ENCODE measurements at regions not wholly inside any gene's neighbourhood (a gene's known extent, or its start where the extent isn't known, plus 50 kb on each side); places are given as distances from the start of the nearest gene placed in this dataset.

DNA sequence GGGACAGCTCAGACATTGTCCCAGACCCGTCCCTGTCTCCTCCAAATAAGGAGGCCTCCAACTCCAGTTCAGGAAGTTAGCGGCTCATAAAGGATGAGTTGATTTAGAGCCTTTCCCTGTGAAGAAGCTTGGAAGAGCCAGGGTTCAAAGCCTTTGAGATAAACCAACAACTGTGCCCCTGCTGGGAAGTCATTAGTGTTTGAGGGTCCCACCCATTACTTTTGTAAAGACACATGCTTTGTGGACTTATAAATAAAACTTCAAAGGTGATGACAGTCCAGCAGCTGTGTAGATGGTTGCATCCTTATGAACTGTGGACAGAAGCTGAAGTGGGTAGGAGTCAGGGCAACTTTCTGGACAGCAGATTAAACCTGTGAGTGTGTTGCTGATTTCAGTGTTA, 86.0 kb upstream of the PGRMC2 start:
- ChIA-PET POLR2A (interaction anchor here (0.7 kb wide), 1 partner anchor 130 kb away, joined by 4 read pairs; no protein-coding TSS in a partner anchor), CTCF (ENCODE audit: unreplicated experiment) (no interaction called here)
- Histone ChIP-seq H3K9me2 (ENCODE audit: insufficient read depth, low read length) (no peaks in the 10 kb centered on the region), H3K9me3 (ENCODE audit: low read length) (no peaks in the 10 kb centered on the region), H4K20me1 (ENCODE audit: insufficient read depth, low read length) (no peaks in the 10 kb centered on the region), H3K27ac (ENCODE audit: low read depth, low read length, poor library complexity, severe bottlenecking) (no peak overlapping the region), H3K4me1 (ENCODE audit: insufficient read depth, low read length, poor library complexity, severe bottlenecking) (no peaks in the 10 kb centered on the region), H2AFZ (ENCODE audit: low read length) (no peak overlapping the region), H3K4me2 (ENCODE audit: low read length) (no peak overlapping the region), H3K79me2 (ENCODE audit: insufficient read depth, low read depth, low read length) (no peaks in the 10 kb centered on the region), H3K4me3 (ENCODE audit: low read depth, low read length, poor library complexity, severe bottlenecking) (no peak overlapping the region), H3K36me3 (ENCODE audit: insufficient read depth, low read length) (no peaks in the 10 kb centered on the region)
- TF ChIP-seq, protein P1, sequence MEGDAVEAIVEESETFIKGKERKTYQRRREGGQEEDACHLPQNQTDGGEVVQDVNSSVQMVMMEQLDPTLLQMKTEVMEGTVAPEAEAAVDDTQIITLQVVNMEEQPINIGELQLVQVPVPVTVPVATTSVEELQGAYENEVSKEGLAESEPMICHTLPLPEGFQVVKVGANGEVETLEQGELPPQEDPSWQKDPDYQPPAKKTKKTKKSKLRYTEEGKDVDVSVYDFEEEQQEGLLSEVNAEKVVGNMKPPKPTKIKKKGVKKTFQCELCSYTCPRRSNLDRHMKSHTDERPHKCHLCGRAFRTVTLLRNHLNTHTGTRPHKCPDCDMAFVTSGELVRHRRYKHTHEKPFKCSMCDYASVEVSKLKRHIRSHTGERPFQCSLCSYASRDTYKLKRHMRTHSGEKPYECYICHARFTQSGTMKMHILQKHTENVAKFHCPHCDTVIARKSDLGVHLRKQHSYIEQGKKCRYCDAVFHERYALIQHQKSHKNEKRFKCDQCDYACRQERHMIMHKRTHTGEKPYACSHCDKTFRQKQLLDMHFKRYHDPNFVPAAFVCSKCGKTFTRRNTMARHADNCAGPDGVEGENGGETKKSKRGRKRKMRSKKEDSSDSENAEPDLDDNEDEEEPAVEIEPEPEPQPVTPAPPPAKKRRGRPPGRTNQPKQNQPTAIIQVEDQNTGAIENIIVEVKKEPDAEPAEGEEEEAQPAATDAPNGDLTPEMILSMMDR (conservative IDR thresholded peaks at IDR 0.05; ENCODE audit: low read length): no peak
- TF ChIP-seq EZH2phosphoT487 (IDR thresholded peaks at IDR 0.05; ENCODE audit: borderline replicate concordance, low read depth, low read length): no peak
- intact Hi-C loops (cut with micrococcal nuclease; ENCODE audit: unreplicated experiment): no loop called here
- no peak for DNase-seq (ENCODE audit: low spot score)
- BruUV-seq (replicated peaks): no TSS peak

DNA sequence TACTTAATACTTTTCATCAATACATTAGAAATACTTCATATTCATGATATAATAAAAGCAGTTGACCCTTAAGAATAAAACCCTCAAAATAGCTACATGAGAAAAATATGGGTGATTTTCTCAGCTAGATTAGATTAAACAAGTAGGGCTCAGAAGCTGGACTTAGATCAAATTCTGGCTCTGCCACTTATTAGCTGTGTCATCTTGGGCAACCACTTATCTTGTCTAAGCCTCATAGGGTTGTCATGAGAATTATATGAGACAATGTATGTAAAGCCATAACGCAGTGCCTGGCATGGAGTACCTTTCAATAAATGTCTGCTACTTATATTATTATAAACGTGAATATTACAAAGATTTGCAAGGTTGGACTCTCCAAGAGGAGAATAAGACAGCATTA, 84.3 kb upstream of the PGRMC2 start:
- CTCF ChIA-PET (ENCODE audit: unreplicated experiment): no interaction called here
- no peak for TF ChIP-seq EZH2phosphoT487 (IDR thresholded peaks at IDR 0.05; ENCODE audit: borderline replicate concordance, low read depth, low read length)
- TF ChIP-seq, protein P1 (conservative IDR thresholded peaks at IDR 0.05; ENCODE audit: low read length): no peak

DNA sequence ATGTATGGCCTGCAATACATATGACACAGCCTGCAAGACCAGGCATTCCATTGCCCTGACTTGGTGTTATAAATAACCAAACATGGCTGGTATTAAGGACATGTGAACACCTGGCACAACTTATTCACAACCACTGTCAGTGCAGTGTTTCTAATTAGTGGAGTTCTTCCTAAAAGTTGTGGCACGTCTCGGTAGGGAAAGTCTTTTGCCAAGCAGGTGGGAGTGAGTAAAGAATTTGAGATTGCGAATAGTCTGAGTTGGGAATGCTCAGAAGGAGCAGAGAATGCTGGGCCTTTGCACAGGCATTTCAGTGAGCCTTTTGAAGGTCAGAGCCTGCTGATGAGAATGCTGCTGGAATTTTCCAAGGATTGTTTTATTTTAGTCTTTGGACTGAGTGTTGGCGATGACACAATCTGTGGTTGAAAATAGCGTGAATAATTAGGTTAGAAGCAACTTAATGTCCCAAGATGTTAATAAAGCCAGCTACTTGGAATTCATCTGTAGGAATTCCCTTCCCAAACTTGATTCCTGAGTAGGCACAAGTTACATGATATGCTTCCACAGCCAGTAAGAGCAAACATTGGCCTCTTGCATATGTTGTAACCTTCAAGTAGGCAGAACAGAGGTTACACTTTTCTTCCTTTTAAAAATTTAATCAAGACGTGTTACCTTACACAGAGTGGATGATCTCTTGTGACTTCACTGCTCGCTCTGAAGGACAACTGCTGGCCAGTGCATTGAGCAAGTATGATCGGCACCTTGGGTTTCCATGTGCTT, 83.6 kb upstream of the PGRMC2 start:
- Histone ChIP-seq H3K9me2 (ENCODE audit: insufficient read depth, low read length) (no peaks in the 10 kb centered on the region), H2AFZ (ENCODE audit: low read length) (no peak overlapping the region), H3K4me3 (ENCODE audit: low read depth, low read length, poor library complexity, severe bottlenecking) (no peak overlapping the region), H3K27ac (ENCODE audit: low read depth, low read length, poor library complexity, severe bottlenecking) (no peak overlapping the region), H3K4me1 (ENCODE audit: insufficient read depth, low read length, poor library complexity, severe bottlenecking) (no peaks in the 10 kb centered on the region), H3K4me2 (ENCODE audit: low read length) (no peak overlapping the region), H4K20me1 (ENCODE audit: insufficient read depth, low read length) (no peaks in the 10 kb centered on the region), H3K36me3 (ENCODE audit: insufficient read depth, low read length) (no peaks in the 10 kb centered on the region), H3K79me2 (ENCODE audit: insufficient read depth, low read depth, low read length) (no peaks in the 10 kb centered on the region), H3K9me3 (ENCODE audit: low read length) (no peaks in the 10 kb centered on the region)
- no peak for DNase-seq (ENCODE audit: low spot score)
- POLR2A ChIA-PET: no interaction called here
- CTCF ChIA-PET (ENCODE audit: unreplicated experiment): no interaction called here
- BruUV-seq (replicated peaks): no TSS peak
- no peak for TF ChIP-seq EZH2phosphoT487 (IDR thresholded peaks at IDR 0.05; ENCODE audit: borderline replicate concordance, low read depth, low read length)
- TF ChIP-seq, protein P1 (conservative IDR thresholded peaks at IDR 0.05; ENCODE audit: low read length): no peak
- intact Hi-C loops (cut with micrococcal nuclease; ENCODE audit: unreplicated experiment): no loop called here

More for the DNA sequence above, 84.3 kb upstream of the PGRMC2 start:
- Histone ChIP-seq H4K20me1 (ENCODE audit: insufficient read depth, low read length) (no peaks in the 10 kb centered on the region), H3K4me2 (ENCODE audit: low read length) (no peak overlapping the region), H3K9me3 (ENCODE audit: low read length) (no peaks in the 10 kb centered on the region), H3K27ac (ENCODE audit: low read depth, low read length, poor library complexity, severe bottlenecking) (no peak overlapping the region), H3K36me3 (ENCODE audit: insufficient read depth, low read length) (no peaks in the 10 kb centered on the region), H3K79me2 (ENCODE audit: insufficient read depth, low read depth, low read length) (no peaks in the 10 kb centered on the region), H3K9me2 (ENCODE audit: insufficient read depth, low read length) (no peaks in the 10 kb centered on the region), H3K4me1 (ENCODE audit: insufficient read depth, low read length, poor library complexity, severe bottlenecking) (no peaks in the 10 kb centered on the region), H2AFZ (ENCODE audit: low read length) (no peak overlapping the region), H3K4me3 (ENCODE audit: low read depth, low read length, poor library complexity, severe bottlenecking) (no peak overlapping the region)
- POLR2A ChIA-PET: no interaction called here
- intact Hi-C loops (cut with micrococcal nuclease; ENCODE audit: unreplicated experiment): no loop called here
- no TSS peak for BruUV-seq (replicated peaks)
- no peak for DNase-seq (ENCODE audit: low spot score)
